Stimulated activated CD8-positive, alpha-beta memory T cell treated with anti-CD3 and anti-CD28 coated beads, Interleukin-7, amount 100 ng/mL, for 4 hours (primary cell): ENCODE measurements at regions not wholly inside any gene's neighbourhood (a gene's known extent, or its start where the extent isn't known, plus 50 kb on each side); places are given as distances from the start of the nearest gene placed in this dataset.

Experiments
- DNase-seq, 2 donors: peaks; one replicate each; pipeline ENCODE4 v3.0.0-alpha.2; 2020; ENCODE audit warnings: low read depth in 2 of 2

GRCh38 chr10:21207852-21208646 lies 310.9 kb upstream of the NEBL start:
- no peak for DNase-seq

GRCh38 chr10:21205328-21205727 lies 308.2 kb upstream of the NEBL start:
- no peak for DNase-seq

DNA sequence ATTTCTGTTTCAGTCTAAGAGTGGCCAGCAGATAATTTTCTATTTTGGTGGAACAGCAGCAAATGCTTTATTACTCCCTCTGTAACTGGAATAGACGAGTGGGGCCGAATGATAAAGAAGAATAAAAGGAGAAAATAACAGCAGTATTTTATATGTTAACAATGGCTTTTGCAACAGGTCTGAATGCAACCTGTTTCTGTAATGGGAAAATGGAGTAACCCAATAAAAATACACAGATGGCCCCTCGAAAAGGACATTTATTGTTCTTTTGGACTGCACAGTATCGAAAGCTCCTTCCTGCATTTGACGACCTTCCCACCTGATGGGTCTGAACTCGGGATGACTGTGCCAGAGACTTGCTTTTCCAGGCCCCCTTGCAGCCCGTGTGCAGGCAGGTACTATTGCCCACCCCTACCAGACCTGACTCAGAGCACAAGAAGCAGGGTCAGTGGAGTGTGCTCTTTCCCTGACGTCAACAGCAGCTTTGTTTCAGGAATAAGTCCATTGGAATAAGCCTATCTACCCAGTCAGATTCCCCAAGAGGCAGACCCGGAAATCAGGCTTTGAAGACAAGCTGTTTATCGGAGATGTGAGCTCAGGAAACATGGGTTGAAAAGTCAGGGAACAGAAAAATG lies 306.5 kb upstream of the NEBL start:
- DNase-seq: no peak

GRCh38 chr10:21202776-21203462 lies 305.8 kb upstream of the NEBL start:
- no peak for DNase-seq

DNA sequence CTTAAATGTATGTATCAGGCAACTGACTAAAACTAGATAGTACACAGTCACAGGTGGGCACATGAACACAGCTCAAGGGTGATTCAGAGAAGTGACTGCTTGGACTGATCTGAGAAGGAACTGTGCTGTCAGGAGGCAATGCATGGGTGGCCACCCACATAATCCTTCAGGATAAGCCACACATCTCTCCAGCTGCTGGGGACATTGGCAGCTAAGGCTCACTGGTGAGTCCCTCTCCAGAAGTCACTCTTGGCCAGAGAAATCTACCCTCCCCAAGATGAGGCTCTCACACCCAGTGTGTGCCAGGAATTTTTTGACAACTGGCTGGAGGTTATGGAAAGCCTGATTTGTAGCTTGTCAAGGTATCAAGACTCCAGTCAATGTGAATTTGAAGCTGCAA lies 302.4 kb upstream of the NEBL start:
- no peak for DNase-seq

DNA sequence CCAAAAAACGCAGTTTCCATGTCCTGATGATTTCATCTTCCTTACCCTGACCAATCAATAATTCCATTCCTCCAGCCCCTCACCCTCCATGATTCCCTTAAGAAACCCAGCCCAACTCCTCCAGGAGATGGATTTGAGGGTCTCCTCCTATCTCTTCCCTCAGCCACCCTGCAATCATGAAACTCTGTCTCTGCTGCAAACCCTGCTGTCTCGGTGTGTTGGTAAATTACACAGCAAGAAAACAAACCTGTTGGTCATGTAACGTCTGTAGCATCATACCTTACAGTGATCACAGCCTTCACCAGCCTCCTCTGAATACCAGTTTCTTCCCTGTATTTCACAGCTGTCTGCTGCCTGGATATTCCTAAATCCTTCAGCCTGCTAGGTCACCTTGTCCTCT lies 300.7 kb upstream of the NEBL start:
- DNase-seq: no peak

GRCh38 chr10:21196822-21197395 lies 299.8 kb upstream of the NEBL start:
- no peak for DNase-seq

- no peak for DNase-seq
Observed at GRCh38 chr10:21195252-21195651, 298.1 kb upstream of the NEBL start.

DNA sequence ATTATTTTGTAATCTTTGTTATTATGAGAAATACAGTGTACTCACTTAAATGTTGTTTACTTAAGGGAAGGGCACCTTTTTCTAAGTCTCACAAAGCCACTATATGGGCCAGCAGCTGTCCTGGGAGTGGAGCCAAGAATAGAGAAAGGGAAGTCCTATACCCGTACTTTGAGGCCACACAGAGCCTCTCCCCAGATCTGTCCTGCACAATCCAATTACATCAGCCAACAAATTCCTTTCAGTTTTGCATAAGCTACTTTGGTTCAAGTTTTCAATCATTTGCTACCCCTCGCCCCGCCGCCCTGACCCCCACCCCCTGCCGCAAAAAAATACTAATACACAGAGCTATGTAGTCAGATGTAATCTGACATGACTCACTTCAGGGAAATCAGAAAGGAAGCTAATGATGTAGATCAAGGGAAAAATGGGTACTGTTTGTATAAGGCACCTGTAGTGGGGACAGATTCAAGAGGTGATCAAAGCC lies 297.4 kb upstream of the NEBL start:
- DNase-seq: no peak

GRCh38 chr10:21193196-21193595 lies 296.1 kb upstream of the NEBL start:
- no peak for DNase-seq

- no peak for DNase-seq
Observed at GRCh38 chr10:21191512-21191911, 294.4 kb upstream of the NEBL start.

- no peak for DNase-seq
Observed at GRCh38 chr10:21184984-21185383, 287.9 kb upstream of the NEBL start.

DNA sequence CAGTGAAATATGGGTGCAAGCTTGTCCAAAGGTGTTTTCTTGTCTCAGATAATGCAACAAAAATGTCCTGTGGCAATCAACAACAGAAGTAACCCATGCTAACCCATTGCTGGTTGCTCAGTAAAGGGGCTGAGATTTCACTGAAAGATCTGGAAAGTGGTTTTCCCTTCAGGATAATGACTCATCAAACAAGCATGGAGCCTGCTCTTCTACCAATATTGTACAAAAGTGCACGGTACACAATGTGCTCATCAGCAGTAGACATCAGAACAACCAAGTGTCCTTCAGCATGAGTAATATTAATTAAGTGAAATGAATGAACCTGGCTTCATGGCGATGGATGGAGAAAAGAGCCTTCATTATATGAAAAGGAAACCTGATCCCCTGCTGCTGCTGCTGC lies 287.1 kb upstream of the NEBL start:
- DNase-seq: no peak

DNA sequence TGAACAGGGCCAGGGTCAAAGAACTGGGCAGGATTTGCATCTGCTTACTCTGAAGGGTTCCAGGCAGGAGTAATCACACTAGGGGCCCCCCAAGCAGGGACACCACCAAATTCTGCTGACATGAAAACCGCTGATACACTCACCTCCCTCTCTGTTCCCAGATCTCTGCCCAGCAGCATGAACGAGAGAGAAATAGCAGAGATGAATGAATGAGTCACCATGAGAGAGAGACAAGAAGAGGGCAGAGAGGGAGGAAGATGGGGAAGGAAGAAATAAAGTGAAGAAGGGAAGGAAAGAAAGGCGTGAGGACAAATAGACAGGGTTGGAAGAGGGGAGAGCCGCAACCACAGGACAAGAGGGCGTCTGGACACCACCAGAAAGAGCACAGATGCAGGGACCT lies 285.9 kb upstream of the NEBL start:
- no peak for DNase-seq

GRCh38 chr10:21181451-21181850 lies 284.3 kb upstream of the NEBL start:
- no peak for DNase-seq

GRCh38 chr10:21180604-21181003 lies 283.5 kb upstream of the NEBL start:
- no peak for DNase-seq

- no peak for DNase-seq
Observed at GRCh38 chr10:21176934-21177480, 279.9 kb upstream of the NEBL start.

DNA sequence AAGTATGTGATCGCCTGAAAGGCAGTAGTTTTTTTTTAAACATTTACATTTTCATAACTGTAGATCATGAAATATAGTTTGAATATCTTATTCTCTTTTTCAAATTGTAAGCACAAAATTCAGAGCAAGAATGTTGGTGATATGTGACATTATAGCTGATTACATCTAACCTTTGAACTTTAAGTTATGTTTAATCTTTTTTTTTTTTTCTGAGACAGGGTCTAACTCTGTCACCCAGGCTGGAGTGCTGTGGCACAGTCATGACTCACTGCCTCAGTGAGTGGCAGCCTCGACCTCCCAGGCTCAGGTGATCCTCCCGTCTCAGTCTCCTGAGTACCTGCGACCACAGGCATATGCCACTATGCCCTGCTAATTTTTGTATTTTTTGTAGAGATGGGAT lies 278.7 kb upstream of the NEBL start:
- no peak for DNase-seq

GRCh38 chr10:21174715-21175495 lies 277.8 kb upstream of the NEBL start:
- DNase-seq: no peak

- peak in 1 of 2 donors; percentile 14 for DNase-seq
Observed at GRCh38 chr10:21173802-21174714, 276.9 kb upstream of the NEBL start.
